H1 (cell line): ENCODE measurements at regions not wholly inside any gene's neighbourhood (a gene's known extent, or its start where the extent isn't known, plus 50 kb on each side); places are given as distances from the start of the nearest gene placed in this dataset.

Experiments
- CTCF ChIA-PET: fragments of 300-600 bp; sonication (Branson Sonifier 250); formaldehyde crosslinking; loops from one replicate; lab custom pipeline; 2021; ENCODE audit not compliant: partially characterized antibody; lab: Charles Lee
- POLR2A ChIA-PET: fragments of 300-600 bp; sonication (Branson Sonifier 250); formaldehyde crosslinking; loops from one replicate; lab custom pipeline; 2021; ENCODE audit warnings: inconsistent platforms; ENCODE audit not compliant: partially characterized antibody; lab: Charles Lee
- DNase-seq, 2 experiments: peaks; one replicate each; pipeline versions ENCODE4 v3.0.0 to v3.0.0-alpha.2; 2010 to 2022; ENCODE audit warnings: low spot score in 2 of 2, low read depth in 1 of 2, mixed read lengths in 1 of 2
- FAIRE-seq: peaks from 2 replicates; lab custom pipeline; 2011; peaks lifted over from hg19 to GRCh38; lab: Jason Lieb, UNC
- H2AFZ ChIP-seq: 2 replicates; pipeline ENCODE4 v1.8.1; 2012; ENCODE audit warnings: low read length, inconsistent platforms
- H2AK5ac ChIP-seq: 2 replicates; pipeline ENCODE4 v1.6.1; 2013; ENCODE audit warnings: low read depth, low read length
- H2BK120ac ChIP-seq: replicated peaks from 2 replicates; pipeline ENCODE3; 2013; ENCODE audit warnings: low read depth, low read length, inconsistent platforms
- H2BK12ac ChIP-seq: 2 replicates; pipeline ENCODE4 v1.6.1; 2013; ENCODE audit warnings: low read depth, low read length
- H2BK15ac ChIP-seq: 2 replicates; pipeline ENCODE4 v1.6.1; 2013; ENCODE audit warnings: low read length
- H2BK20ac ChIP-seq: 2 replicates; pipeline ENCODE4 v1.6.1; 2013; ENCODE audit warnings: low read length
- H2BK5ac ChIP-seq: 2 replicates; pipeline ENCODE4 v1.6.1; 2013; ENCODE audit warnings: low read depth, low read length
- H3K14ac ChIP-seq: 2 replicates; pipeline ENCODE4 v1.6.1; 2013; ENCODE audit warnings: inconsistent platforms; ENCODE audit not compliant: insufficient read length
- H3K18ac ChIP-seq: 2 replicates; pipeline ENCODE4 v1.6.1; 2013; ENCODE audit warnings: low read length; ENCODE audit errors: extremely low read depth
- H3K23ac ChIP-seq: 2 replicates; pipeline ENCODE4 v1.6.1; 2013; ENCODE audit warnings: inconsistent platforms; ENCODE audit not compliant: insufficient read length
- H3K23me2 ChIP-seq: 2 replicates; pipeline ENCODE4 v1.6.1; 2013; ENCODE audit warnings: low read depth, low read length
- H3K27ac ChIP-seq: 2 replicates; pipeline ENCODE4 v1.6.1; 2011; ENCODE audit warnings: low read depth, low read length, inconsistent platforms
- H3K27me3 ChIP-seq, 4 experiments: replicated peaks in 1 of 4; 1 replicate in 1 of 4; 2 replicates in 3 of 4; pipeline versions ENCODE4 v1.6.1 to v1.8.1; 2011 to 2013; ENCODE audit warnings: low read length in 3 of 4, mild to moderate bottlenecking in 3 of 4, inconsistent platforms in 2 of 4, mixed read lengths in 2 of 4, moderate library complexity in 1 of 4; ENCODE audit not compliant: control insufficient read depth in 3 of 4, insufficient read depth in 3 of 4; ENCODE audit errors: extremely low read depth in 1 of 4
- H3K36me3 ChIP-seq, 4 experiments: 2 replicates each; pipeline versions ENCODE4 v1.6.1 to v1.8.1; 2011 to 2013; ENCODE audit warnings: mild to moderate bottlenecking in 4 of 4, low read length in 3 of 4, moderate library complexity in 2 of 4, control low read depth in 1 of 4, inconsistent platforms in 1 of 4; ENCODE audit not compliant: insufficient read depth in 4 of 4, control insufficient read depth in 2 of 4
- H3K4ac ChIP-seq: replicated peaks from 2 replicates; pipeline ENCODE3; 2013; ENCODE audit warnings: low read length, low read depth, mixed read lengths, inconsistent platforms; ENCODE audit not compliant: insufficient read length
- H3K4me1 ChIP-seq, 4 experiments: replicated peaks in 1 of 4; 1 replicate in 1 of 4; 2 replicates in 3 of 4; pipeline versions ENCODE4 v1.6.1 to v1.8.1; 2011 to 2013; ENCODE audit warnings: low read length in 3 of 4, inconsistent platforms in 2 of 4, mixed read lengths in 1 of 4; ENCODE audit not compliant: insufficient read depth in 4 of 4, control insufficient read depth in 3 of 4
- H3K4me2 ChIP-seq, 2 experiments: 2 replicates each; pipeline versions ENCODE4 v1.6.1 to v1.8.1; 2011 to 2013; ENCODE audit warnings: low read depth in 2 of 2, low read length in 2 of 2, control low read depth in 1 of 2, inconsistent platforms in 1 of 2, mild to moderate bottlenecking in 1 of 2; ENCODE audit not compliant: insufficient read depth in 1 of 2
- H3K4me3 ChIP-seq, 4 experiments: fragments of 200-600, 300-600 bp in 1 of 4; sonication (generic), shearing (Covaris generic), sonication (Bioruptor Twin) in 1 of 4; 2 replicates each; pipeline versions ENCODE4 v1.5.1 to v1.8.1; 2011 to 2016; ENCODE audit warnings: low read length in 4 of 4, low read depth in 3 of 4, control low read depth in 2 of 4, inconsistent platforms in 2 of 4, mild to moderate bottlenecking in 2 of 4, mixed read lengths in 1 of 4, moderate library complexity in 1 of 4; ENCODE audit not compliant: insufficient read depth in 2 of 4; ENCODE audit errors: extremely low read depth in 1 of 4
- H3K56ac ChIP-seq: replicated peaks from 2 replicates; pipeline ENCODE3; 2013; ENCODE audit warnings: low read depth, mild to moderate bottlenecking, mixed read lengths, low read length, inconsistent platforms; ENCODE audit not compliant: insufficient read length
- H3K79me1 ChIP-seq: 2 replicates; pipeline ENCODE4 v1.6.1; 2013; ENCODE audit warnings: low read depth, low read length, control low read depth
- H3K79me2 ChIP-seq, 2 experiments: 2 replicates each; pipeline versions ENCODE4 v1.6.1 to v1.8.1; 2012 to 2013; ENCODE audit warnings: low read length in 2 of 2, mild to moderate bottlenecking in 2 of 2, inconsistent platforms in 1 of 2; ENCODE audit not compliant: insufficient read depth in 2 of 2, control insufficient read depth in 1 of 2
- H3K9ac ChIP-seq, 4 experiments: replicated peaks in 1 of 4; 1 replicate in 1 of 4; 2 replicates in 3 of 4; pipeline versions ENCODE4 v1.6.1 to v1.8.1; 2011 to 2013; ENCODE audit warnings: low read depth in 3 of 4, low read length in 3 of 4, control low read depth in 2 of 4, mild to moderate bottlenecking in 2 of 4, moderate library complexity in 2 of 4, inconsistent platforms in 1 of 4; ENCODE audit errors: extremely low read depth in 1 of 4
- H3K9me3 ChIP-seq, 2 experiments: 2 replicates each; pipeline versions ENCODE4 v1.6.1 to v1.8.1; 2012 to 2013; ENCODE audit warnings: mild to moderate bottlenecking in 2 of 2, moderate library complexity in 2 of 2, control low read depth in 1 of 2, inconsistent platforms in 1 of 2, low read depth in 1 of 2, low read length in 1 of 2, mixed read lengths in 1 of 2; ENCODE audit not compliant: insufficient read depth in 2 of 2
- H4K20me1 ChIP-seq, 2 experiments: replicated peaks in 1 of 2; 2 replicates each; pipeline versions ENCODE3 to v1.8.1; 2011 to 2013; ENCODE audit warnings: inconsistent platforms in 2 of 2, low read length in 2 of 2, mild to moderate bottlenecking in 1 of 2; ENCODE audit not compliant: insufficient read depth in 2 of 2, control insufficient read depth in 1 of 2
- H4K5ac ChIP-seq: 2 replicates; pipeline ENCODE4 v1.6.1; 2013; ENCODE audit warnings: low read length, low read depth, mixed read lengths, inconsistent platforms; ENCODE audit not compliant: insufficient read length
- H4K8ac ChIP-seq: 2 replicates; pipeline ENCODE4 v1.8.0; 2013; ENCODE audit warnings: mild to moderate bottlenecking, moderate library complexity, low read length, inconsistent platforms; ENCODE audit not compliant: insufficient read depth; ENCODE audit errors: extremely low read depth
- H4K91ac ChIP-seq: replicated peaks from 2 replicates; pipeline ENCODE3; 2013; ENCODE audit warnings: low read length, mixed read lengths, inconsistent platforms; ENCODE audit not compliant: insufficient read length
- CBX8 ChIP-seq: fragments of 300-800, 300-1000 bp; sonication (generic); IDR thresholded peaks from 2 replicates; pipeline ENCODE4 v1.7.1; 2016; ENCODE audit warnings: low read depth, low read length, borderline replicate concordance
- CHD2 ChIP-seq: IDR thresholded peaks from 2 replicates; pipeline ENCODE4 v1.6.1; 2012; ENCODE audit warnings: low read length, improper control_type of control experiment
- CREB1 ChIP-seq: IDR thresholded peaks from 2 replicates; pipeline ENCODE4 v1.6.1; 2012; ENCODE audit warnings: inconsistent platforms
- EGR1 ChIP-seq: IDR thresholded peaks from 2 replicates; pipeline ENCODE4 v1.6.1; 2011; ENCODE audit warnings: low read depth, low read length, borderline replicate concordance
- EZH2 ChIP-seq: fragments of 200-600 bp; sonication (generic); IDR thresholded peaks from 2 replicates; pipeline ENCODE4 v1.7.1; 2012; ENCODE audit warnings: low read depth, mild to moderate bottlenecking, moderate library complexity, low read length, inconsistent platforms; ENCODE audit not compliant: severe bottlenecking
- FOSL1 ChIP-seq: IDR thresholded peaks from 2 replicates; pipeline ENCODE4 v1.6.1; 2011; ENCODE audit warnings: mild to moderate bottlenecking, low read depth, low read length, moderate library complexity; ENCODE audit not compliant: insufficient read depth
- JUN ChIP-seq: IDR thresholded peaks from 2 replicates; pipeline ENCODE4 v1.6.1; 2011; ENCODE audit warnings: low read depth, mild to moderate bottlenecking, improper control_type of control experiment, low read length
- JUND ChIP-seq: IDR thresholded peaks from 2 replicates; pipeline ENCODE4 v1.6.1; 2011; ENCODE audit warnings: mild to moderate bottlenecking, improper control_type of control experiment, low read length
- MAFK ChIP-seq: IDR thresholded peaks from 2 replicates; pipeline ENCODE4 v1.6.1; 2012; ENCODE audit warnings: low read depth, mild to moderate bottlenecking, improper control_type of control experiment, low read length
- NRF1 ChIP-seq: IDR thresholded peaks from 2 replicates; pipeline ENCODE4 v1.6.1; 2011; ENCODE audit warnings: mild to moderate bottlenecking, low read depth, low read length, improper control_type of control experiment
- POLR2A ChIP-seq, 2 experiments: IDR thresholded peaks; 1 replicate in 1 of 2; 2 replicates in 1 of 2; pipeline ENCODE4 v1.6.1; 2011; ENCODE audit warnings: low read depth in 2 of 2, low read length in 2 of 2, mild to moderate bottlenecking in 2 of 2; ENCODE audit errors: control extremely low read depth in 1 of 2
- SIN3A ChIP-seq, 2 experiments: IDR thresholded peaks in 1 of 2; conservative IDR thresholded peaks in 1 of 2; 2 replicates each; pipeline ENCODE4 v1.6.1; 2011 to 2012; ENCODE audit warnings: low read length in 2 of 2, improper control_type of control experiment in 1 of 2, low read depth in 1 of 2, mild to moderate bottlenecking in 1 of 2
- SIRT6 ChIP-seq: IDR thresholded peaks from one replicate; pipeline ENCODE4 v1.7.1; 2012; ENCODE audit warnings: low read length, inconsistent platforms
- SRF ChIP-seq: IDR thresholded peaks from 2 replicates; pipeline ENCODE4 v1.6.1; 2011; ENCODE audit warnings: mild to moderate bottlenecking, low read depth, low read length, moderate library complexity
- WGBS, 2 experiments: shearing (Covaris generic) in 1 of 2; methylation state at CpG; one replicate each; pipeline versions ENCODE4 v1.1.6 to v1.1.7; 2013 to 2015; ENCODE audit warnings: low lambda C conversion rate in 2 of 2, mixed read lengths in 2 of 2, inconsistent platforms in 1 of 2, low coverage in 1 of 2, missing lambda C conversion rate in 1 of 2; ENCODE audit not compliant: insufficient replicate concordance in 2 of 2, insufficient coverage in 1 of 2, insufficient read length in 1 of 2; ENCODE audit errors: extremely low coverage in 1 of 2, missing lambda C conversion rate in 1 of 2; 5-methylcytosine and 5-hydroxymethylcytosine counted together
- TF ChIP-seq, protein P1 (sequence below): IDR thresholded peaks from 2 replicates; pipeline ENCODE4 v1.6.1; 2012; ENCODE audit warnings: inconsistent platforms

DNA sequence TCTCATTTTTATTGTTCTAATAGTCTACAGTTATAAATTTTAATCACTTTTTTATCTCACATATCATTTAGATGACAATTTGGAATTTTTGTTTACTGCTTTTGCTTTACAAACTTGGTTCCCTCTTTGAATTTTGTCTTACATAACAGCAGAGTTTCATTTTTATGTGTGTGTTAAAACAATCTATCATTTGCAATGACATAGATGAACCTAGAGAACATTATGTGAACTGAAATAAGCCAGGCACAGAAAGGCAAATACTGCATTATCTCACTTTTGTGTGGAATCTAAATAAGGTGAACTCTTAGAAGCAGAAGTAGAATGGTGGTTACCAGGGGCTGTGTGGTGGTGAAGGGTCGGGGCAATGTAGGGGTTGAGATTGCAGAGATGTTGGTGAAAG lies 170.7 kb downstream of the GASK1B start:
- Histone ChIP-seq H3K27ac (no peak overlapping the region), H3K14ac (no peak overlapping the region), H4K20me1 (no peaks in the 10 kb centered on the region), H2BK20ac (no peak overlapping the region), H2AFZ (no peak overlapping the region), H3K27me3 (no peaks in the 10 kb centered on the region), H3K18ac (no peak overlapping the region), H3K4me2 (no peak overlapping the region), H3K36me3 (no peaks in the 10 kb centered on the region), H3K79me2 (no peaks in the 10 kb centered on the region), H4K5ac (no peak overlapping the region), H3K9ac (no peak overlapping the region), H2AK5ac (no peak overlapping the region), H2BK15ac (no peak overlapping the region), H3K23me2 (no peaks in the 10 kb centered on the region), H3K9me3 (no peaks in the 10 kb centered on the region), H3K4me3 (no peak overlapping the region), H4K91ac (no peak overlapping the region), H2BK120ac (no peak overlapping the region), H3K56ac (no peak overlapping the region), H2BK12ac (no peak overlapping the region), H3K23ac (no peak overlapping the region), H2BK5ac (no peak overlapping the region), H3K4me1 (no peaks in the 10 kb centered on the region), H4K8ac (no peak overlapping the region), H3K4ac (no peak overlapping the region), H3K79me1 (no peaks in the 10 kb centered on the region)
- DNase-seq (no peak), FAIRE-seq (no peak)
- POLR2A ChIA-PET = no interaction called here
- TF ChIP-seq SRF = no peak
- no peak for TF ChIP-seq CBX8
- TF ChIP-seq NRF1 = no peak
- no peak for TF ChIP-seq EZH2
- TF ChIP-seq SIRT6 = no peak
- no peak for TF ChIP-seq JUND
- no peak for TF ChIP-seq JUN
- TF ChIP-seq SIN3A (conservative IDR thresholded peaks at IDR 0.05 in 1 of 2, IDR thresholded peaks at IDR 0.05 in 1 of 2; ENCODE audit: low read depth in 1 of 2, low read length in 2 of 2) = no peak
- TF ChIP-seq, protein P1, sequence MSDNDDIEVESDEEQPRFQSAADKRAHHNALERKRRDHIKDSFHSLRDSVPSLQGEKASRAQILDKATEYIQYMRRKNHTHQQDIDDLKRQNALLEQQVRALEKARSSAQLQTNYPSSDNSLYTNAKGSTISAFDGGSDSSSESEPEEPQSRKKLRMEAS = no peak
- no peak for TF ChIP-seq MAFK
- no peak for TF ChIP-seq EGR1
- no peak for TF ChIP-seq CREB1
- TF ChIP-seq POLR2A (IDR thresholded peaks at IDR 0.05; ENCODE audit: control extremely low read depth in 1 of 2, low read depth in 2 of 2, low read length in 2 of 2) = no peak
- TF ChIP-seq CHD2 = no peak
- TF ChIP-seq FOSL1 = no peak
- CTCF ChIA-PET = interaction anchor here (2.8 kb wide), 1 partner anchor 169 kb away, joined by 15 read pairs; no protein-coding TSS in a partner anchor
- 96% methylated on average over 1 of the region's 1 CpG; no CpG with 5 or more reads in 1 of the 2 experiments for WGBS, 2 experiments
